Activated CD4-positive, alpha-beta T cell treated with anti-CD3 and anti-CD28 coated beads, Interleukin-2, amount 50 U/mL, for 48 hours (primary cell): ENCODE measurements at regions not wholly inside any gene's neighbourhood (a gene's known extent, or its start where the extent isn't known, plus 50 kb on each side); places are given as distances from the start of the nearest gene placed in this dataset.
"Not testable (repeated sequence)": the region's sequence is repeated elsewhere in the genome, so short reads cannot be mapped to it uniquely, and the experiment has no call there.

Source experiments
- DNase-seq, 2 experiments: peaks; one replicate each; pipeline ENCODE4 v3.0.0-alpha.2; 2020

DNA sequence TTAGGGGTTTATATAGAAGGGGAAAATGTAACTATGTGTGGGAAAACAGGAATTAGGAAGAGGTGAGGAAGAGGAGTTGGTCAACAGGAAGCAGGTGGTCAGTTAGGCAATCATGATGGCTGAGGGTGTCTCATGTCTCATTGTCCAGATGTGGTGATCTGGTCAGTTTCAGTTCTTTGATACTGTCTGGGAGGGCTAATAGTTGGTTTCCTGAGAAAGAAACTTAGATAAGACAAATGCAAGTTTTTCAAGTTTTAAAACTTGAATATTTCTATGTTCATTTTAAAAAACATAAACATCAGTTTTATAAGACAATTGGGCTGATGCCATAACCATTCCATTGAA, 1121.8 kb upstream of the USP15 start:
- no peak for DNase-seq

DNA sequence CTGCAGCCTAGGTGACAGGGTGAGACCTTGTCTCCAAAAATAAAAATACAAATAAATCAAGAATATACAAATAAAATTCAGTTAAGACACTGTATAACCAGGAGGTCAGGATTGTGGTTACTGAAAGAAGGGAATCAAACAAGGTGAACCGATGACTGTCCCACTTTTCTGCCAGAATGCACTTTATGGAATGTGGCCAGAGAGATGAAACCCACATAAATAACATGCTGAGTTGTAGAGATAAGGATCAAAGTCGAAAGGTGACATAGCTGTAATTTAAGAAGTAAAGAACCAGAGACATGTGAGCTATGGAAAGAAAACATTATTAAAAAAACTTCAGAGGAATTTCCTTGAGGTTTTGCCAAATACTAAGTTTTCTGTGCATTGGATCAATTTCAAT, 1098.2 kb upstream of the USP15 start:
- DNase-seq, result no peak

DNA sequence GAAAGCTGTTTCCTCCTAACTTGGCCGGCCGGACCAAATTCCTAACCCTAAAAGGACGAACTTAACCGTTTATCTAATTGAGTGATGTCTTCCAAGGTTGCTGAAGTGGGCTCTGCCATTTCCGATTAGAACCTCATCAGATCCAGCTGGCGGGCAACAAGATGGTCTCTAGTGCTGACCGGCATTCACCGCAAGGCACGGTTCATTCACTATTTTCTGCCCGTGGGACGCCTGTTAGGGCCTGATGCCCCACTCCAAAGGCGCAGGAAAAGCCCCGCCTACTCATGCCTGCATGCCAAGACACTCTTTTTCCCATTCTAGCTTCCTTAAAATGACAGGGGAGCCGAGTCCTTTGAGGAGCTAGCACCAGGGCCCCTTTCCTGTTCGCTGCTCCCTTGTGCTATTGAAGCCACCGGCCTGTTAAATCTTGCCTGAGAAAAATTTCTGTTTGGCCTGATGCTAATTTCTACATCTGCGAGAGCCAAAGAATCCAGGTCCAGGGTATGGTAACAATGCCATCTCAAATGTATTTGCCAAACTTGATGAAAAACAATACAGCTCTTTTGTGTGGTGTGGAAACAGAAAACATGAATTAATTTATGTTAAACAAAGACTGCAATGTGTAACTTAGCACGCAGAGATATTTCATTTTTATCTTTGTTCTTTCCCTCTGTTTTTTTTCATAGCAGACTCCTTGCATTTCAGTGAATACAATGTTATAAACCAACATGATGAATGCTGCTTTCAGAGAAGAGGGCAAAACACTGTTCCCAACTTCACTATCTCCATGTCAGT, 1071.2 kb upstream of the USP15 start:
- no peak for DNase-seq

DNA sequence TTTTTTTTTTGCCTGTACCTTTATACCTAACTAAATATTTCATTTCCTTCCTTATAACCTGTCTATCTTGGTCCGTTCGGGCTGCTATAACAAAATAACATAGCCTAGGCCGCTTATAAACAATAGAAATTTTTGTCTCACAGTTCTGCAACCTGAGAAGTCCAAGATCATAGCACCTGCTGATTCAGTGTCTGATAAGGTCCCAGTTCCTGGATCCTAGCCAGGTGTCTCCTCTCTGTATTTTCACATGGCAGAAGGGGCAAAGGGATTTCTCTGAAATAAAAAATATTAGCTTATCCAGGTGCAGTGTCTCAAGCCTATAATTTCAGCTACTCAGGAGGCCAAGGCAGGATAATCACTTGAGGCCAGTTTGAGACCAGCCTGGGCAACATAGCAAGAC, 1046.6 kb upstream of the USP15 start:
- DNase-seq, result no peak

DNA sequence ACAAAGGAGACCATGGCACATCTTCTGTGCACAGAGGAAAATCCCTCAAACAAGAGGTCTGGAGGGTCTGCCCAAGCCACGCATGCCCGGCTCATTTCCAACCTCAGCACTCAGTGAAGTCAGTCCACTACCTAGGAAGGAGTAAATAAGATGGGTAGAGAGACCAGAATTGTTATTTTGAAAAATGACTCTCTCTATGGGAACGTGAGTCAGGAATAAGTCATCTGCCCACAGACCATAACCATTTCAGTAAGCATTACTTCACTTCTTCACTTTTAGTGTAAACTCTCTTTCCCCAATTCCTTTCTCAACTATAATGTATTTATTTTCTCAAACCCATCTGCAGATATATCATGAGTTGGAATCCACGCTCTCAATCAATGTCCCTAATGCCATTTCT, 1039.9 kb upstream of the USP15 start:
- no peak for DNase-seq

DNA sequence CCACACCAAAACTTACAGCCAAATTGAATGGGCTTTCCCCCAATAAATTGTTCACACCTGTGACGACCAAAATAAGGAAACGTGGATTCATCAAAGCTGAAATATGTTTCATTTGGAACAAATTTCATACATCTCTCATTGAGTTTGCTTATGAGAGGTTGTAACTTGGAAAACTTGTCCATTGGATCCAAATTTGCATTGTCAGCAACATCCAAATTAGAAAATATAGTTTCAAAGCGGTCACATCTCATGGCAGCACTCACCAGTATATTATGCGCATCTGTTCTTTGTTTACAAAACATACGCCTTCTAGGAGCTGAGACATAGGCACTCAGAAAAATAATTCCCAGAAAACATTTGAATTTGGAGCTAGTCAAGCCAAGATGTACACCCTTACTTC, 1028.2 kb upstream of the USP15 start:
- DNase-seq, result no peak

DNA sequence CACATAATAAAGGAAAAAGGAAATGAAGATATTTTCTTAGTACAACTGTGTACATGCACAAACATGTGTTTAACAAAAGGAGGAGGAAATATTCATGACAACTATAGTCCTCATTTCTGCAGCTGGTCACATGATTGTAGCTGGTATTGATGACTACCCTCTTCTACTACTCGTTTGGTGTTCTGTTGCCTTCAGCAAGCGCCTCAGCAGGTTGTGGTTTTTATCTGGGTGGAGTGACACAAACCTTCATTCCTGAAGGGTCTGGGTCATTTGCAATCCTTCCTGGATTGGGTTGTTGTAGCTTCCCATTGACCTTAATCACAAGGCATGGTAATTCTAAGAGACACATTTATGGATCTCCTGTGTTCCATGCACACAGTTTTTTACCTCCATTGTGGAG, 1009.9 kb upstream of the USP15 start:
- no peak for DNase-seq

DNA sequence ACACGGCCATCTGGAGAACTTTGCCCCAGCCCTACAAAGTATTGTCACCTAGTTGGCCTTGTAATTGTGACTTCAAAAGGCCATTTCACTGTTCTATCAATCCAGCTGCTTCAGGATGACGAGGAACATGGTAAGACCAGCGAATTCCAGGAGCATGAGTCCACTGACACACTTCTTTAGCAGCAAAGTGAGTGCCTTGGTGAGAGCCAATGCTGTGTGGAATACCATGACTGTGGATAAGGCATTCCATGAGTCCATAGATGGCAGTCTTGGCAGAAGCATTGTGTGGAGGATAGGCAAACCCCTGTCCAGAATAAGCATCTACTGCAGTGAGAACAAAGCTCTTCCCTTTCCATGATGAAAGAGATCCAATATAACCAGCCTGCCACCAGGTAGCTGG, 1009.1 kb upstream of the USP15 start:
- no peak for DNase-seq

DNA sequence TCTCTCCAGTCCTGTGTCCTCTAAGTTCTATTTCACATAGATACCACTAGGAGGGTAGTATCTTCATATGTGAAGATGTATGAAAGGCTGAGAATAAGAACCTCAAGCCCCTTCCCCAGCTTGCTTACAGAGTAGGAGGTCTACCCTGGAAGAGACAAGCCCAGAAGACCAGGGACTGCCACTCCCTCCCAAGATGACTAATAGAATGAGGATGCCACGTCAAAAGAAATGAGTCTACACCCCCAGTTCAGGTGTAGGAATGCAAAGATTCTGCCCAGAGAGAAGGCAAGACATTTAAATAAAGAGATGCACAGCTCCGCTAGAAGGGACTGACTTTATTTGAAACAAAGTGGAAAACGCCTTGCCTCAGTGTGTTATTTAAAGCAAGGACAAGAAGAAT, 1006.0 kb upstream of the USP15 start:
- DNase-seq, result no peak

DNA sequence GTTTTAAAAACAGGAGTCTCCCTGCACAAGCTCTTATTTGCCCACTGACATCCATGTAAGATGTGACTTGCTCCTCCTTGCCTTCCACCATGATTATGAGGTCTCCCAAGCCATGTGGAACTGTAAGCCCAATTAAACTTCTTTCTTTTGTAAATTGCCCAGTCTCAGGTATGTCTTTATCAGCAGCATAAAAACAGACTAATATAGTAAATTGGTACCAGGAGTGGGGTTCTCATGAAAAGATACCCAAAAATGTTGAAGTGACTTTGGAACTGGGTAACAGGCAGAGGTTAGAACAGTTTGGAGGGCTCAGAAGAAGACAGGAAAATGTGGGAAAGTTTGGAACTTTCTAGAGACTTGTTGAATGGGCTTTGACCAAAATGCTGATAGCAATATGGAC, 995.9 kb upstream of the USP15 start:
- not testable (repeated sequence) for DNase-seq

DNA sequence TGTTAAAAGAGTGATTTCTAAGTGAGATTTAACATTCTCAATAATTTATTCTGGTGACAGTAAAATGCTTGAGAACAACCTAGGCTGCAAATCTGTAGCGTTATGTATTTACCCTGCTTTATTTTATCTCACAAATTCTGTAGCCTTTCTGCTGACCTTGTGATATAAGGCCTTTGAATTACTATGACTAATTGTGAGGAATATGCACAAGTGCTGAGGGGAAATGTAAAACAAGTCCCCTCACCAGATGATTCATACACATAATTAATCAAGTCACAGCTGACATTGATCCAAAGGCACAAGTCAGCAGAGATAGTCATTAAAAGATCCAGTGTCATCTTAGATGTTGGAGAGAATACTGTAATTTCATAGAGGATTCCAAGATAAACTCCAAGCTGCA, 992.7 kb upstream of the USP15 start:
- DNase-seq, result no peak

DNA sequence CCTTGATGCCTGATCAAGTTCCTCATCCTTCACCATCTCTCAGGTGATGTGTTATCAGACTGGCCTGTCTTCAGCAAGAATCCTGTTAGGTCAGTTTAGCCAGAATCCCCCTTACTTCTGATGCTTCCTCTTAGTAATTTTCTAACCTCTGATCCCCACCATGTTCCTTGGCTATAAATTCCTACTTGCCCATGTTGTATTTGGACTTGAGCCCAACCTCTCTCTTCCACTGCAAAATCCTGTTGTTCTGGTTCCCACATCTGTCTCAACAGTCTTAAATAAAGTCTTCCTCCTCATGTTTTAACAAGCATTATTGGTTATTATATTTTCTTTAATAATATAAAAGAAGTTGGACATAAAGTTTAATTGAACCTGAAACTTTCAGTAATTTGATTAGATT, 987.8 kb upstream of the USP15 start:
- no peak for DNase-seq

DNA sequence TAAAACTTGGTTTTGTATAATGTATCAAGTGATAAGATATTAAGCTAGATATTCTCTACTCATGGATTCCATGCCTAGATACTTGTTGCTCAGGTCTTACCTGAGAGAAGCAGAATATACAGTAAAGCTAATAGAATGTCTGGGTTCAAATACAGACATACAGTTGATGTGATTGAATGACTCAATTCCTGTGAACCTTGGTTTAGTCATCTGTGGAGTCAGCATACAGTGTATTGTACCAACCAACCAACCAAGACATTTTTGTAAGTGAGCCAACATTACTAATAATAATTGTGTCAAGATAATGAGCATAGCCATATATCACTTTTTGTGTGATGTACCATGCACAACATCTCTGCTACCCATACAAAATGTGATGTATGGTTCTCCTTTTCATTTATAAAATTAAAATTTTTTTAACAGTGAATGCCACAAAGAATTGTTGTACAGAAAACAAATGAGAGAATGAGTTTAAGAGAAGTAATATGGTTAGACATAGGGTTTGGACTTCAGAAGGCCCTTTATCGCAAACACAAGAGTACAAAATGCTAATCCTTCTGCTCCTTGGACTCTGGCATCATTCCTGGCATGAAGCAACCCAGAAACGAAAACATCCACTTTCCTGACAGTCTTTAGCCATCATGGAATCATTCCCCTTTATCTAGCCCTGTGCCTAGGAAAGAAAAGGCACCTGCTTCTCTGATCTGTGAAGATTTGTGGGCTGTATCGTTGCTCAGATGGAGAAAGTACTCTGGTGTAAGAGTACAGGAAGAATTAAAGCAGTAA, 977.2 kb upstream of the USP15 start:
- no peak for DNase-seq

DNA sequence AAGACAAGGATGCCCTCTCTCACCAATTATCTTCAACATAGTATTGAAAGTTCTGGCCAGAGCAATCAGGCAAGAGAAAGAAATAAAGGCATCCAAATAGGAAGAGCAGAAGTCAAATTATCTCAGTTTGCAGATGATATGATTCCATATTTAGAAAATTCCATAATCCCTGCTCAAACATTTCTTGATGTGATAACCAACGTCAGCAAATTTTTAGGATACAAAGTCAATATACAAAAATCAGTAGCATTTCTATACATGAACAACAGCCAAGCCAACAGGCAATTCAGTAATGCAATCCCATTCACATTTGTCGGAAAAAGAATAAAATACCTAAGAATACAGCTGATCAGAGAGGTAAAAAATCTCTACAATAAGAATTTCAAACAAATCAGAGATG, 969.7 kb upstream of the USP15 start:
- no peak for DNase-seq

DNA sequence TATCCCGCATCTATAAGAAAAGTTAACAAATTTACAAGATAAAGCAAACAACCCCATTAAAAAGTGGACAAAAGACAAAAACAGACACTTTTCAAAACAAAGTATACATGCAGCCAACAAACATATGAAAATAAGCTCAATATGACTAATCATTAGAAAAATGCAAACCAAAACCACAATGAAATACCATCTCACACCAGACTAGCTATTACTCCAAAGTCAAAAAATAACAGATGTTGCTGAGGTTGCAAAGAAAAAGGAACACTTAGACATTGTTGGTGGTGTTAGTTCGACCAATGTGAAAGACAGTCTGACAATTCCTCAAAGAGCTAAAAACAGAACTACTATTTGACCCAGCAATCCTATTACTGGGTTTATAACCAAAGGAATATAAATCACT, 968.6 kb upstream of the USP15 start:
- DNase-seq, result no peak

DNA sequence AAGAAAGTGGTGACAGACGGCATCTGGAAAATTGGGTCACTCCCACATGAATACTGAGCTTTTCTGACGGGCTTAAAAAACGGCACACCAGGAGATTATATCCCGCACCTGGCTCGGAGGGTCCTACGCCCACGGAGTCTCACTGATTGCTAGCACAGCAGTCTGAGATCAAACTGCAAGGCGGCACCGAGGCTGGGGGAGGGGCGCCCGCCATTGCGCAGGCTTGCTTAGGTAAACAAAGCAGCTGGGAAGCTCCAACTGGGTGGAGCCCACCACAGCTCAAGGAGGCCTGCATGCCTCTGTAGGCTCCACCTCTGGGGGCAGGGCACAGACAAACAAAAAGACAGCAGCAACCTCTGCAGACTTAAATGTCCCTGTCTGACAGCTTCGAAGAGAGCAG, 966.2 kb upstream of the USP15 start:
- not testable (repeated sequence) for DNase-seq

DNA sequence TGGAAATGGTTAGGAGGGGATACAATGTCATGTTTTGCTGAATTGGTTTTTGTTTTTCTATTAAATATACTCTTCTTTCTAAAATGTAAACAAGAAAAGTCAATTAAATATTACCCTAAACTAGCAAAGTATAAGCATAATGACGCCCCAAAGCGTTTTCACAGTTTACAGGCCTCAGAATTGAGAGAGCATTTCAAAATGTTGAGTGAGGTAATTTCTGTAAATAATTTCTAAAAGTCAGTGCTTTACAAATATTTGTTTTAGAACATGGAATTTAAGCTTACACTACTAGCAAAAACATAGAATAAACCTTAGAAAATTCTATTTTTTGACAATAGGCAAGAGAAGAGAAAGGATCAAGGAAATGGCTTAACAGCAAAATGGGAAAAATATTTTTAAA, 958.4 kb upstream of the USP15 start:
- no peak for DNase-seq

DNA sequence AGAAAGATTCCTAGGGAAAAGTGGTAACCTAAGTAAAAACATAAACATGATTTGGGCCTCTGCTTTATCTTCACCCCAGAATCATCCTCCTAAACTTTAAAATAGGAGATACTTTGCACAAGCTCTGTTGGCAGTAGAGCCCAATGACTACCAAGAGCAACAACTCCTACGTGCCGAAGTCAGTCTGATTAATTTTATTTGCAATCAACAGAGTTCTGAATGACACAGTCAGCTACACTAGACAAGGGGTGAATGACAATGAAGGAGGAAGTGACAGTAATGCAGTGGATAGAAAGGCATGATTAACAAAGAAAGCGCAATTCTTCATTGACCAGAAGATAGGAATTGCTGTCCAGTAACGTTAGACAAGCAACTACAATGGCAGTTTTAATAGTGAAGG, 957.9 kb upstream of the USP15 start:
- DNase-seq, result no peak

DNA sequence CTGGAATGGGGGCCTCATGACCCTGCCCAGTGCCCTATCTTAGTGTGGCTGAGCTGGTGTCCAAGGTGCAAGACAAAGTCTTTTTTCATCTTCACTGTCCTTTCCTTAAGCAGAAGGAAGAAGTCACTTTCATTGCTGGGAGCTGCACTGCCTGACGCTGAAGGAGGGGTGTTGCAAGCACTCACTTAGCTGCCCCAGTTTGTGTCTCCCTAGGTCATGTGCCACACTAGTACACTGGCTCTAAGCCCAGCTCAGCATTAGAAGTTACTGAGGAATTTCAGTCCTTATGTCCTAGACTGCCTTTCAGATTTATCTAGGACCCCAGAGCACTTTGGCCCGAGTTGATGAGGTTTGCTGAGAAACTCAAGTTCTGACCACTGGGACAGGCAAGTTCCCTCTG, 952.0 kb upstream of the USP15 start:
- DNase-seq, result no peak

DNA sequence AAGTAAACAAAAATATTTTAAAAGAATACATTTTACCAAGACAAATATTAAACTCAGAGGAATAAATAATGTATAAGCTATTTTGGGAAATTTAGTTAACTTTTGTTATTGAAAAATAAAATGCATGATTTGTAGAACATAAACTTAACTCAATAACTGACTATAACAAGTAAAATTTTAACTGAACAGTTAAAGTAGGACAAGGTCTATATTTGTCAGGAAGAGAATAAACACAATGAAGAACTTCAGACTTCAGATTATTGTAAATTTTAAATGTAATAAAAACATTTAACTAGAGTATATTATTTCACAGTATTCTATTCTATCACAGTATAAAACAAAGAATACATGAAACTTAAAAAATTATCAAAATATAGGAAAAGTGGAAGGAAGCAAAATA, 948.8 kb upstream of the USP15 start:
- no peak for DNase-seq

DNA sequence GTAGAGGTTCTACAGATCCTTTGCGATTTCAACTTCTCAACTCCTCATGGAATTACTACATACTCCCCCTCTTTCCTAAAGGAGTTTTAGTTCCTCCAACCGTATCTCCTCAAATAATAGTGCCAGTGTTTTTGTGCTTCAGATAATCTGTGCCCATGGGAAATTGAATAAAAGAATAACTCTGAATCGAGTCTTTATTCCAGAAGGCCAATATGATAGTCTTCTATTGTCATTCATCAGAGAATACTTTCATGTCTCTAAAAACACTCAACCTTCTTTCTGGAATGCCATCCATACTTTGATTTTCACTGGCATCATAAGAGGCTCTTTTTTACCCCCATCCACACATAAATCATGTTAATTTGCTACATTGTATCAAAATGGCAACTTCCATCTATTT, 911.3 kb upstream of the USP15 start:
- DNase-seq, result no peak

DNA sequence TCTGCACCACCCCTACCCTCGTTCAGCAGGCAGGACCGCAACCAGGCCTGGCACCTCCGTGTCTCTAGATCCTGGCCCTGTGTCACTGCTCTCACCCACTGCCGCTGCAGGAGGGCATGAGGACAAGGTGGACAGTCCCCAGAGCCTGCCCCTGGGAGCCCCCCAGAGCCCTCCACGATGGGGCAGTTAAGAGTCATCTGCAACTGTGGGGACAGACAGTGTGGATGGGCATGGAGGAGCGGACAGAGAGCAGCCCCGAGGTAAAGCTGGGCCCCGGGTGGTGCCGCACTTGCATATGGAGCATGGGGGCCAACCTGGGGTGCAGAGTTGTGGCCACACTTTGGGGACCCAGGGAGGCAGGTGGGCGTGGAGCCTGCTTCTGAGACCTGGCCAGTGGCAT, 905.1 kb upstream of the USP15 start:
- DNase-seq, result no peak

DNA sequence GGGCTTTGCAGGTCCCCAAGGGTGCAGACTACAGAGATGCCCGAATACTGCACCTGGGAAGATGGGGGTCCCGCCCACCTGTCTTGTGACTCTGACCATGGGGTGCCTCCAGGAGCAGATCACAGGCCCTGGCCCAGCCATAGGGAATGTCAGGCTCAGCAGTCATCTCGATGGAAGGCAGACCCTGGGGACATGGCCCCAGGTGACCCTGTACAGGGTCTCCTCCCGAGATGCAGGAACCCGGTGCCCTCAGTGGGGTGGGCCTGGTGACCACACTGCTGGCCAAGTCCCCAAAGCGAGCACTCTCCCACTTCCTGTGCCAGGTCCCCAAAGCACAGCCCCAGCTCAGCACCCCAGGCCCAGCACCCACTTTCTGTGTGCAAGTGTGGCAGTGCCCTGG, 903.7 kb upstream of the USP15 start:
- DNase-seq, result no peak

DNA sequence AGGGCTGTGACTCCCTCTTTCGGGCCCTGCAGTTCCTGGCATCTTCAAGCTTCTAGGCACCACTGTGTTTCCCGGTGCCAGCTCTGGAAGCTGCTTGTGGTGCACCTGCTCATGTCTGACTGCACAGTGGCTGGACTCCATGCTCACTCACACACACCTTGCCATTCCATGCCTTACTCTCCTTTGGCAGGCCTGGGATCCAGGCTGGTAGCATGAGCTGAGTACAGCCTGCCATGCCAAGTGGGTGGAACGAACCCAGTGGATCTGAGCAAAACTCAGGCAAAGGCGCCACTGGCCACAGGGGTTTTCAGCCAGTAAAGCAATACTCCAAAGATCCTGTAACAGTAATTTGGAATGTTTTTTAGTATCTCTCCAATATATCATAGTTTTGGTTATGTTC, 902.7 kb upstream of the USP15 start:
- no peak for DNase-seq

DNA sequence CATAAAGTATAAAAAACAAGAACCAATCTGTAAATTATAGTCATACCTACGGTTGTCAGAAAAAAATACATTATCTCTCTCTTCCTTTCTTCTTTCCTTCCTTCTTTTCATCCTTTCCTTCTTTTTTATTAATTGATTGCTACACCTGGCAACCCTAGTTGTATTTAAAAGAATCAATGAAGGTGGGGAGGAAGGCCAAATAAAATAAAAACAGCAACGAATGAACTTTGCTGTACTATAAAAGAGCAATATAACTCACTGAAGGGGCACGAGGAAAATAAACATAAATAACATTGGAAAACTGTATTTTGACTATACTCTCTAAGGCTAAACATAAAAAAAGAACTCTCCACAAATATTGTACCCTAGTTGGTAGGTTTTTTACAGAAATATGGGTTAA, 898.2 kb upstream of the USP15 start:
- DNase-seq, result no peak
